Nephron progenitor cell (in vitro differentiated cells): ENCODE measurements at regions not wholly inside any gene's neighbourhood (a gene's known extent, or its start where the extent isn't known, plus 50 kb on each side); places are given as distances from the start of the nearest gene placed in this dataset.

ENCODE experiments used
- DNase-seq: peaks from one replicate; pipeline ENCODE4 v3.0.0; 2021
- H3K27ac Mint-ChIP-seq: 2 replicates; pipeline ENCODE4 v1.8.0; 2021; ENCODE audit warnings: mild to moderate bottlenecking, moderate library complexity, mixed read lengths
- H3K27me3 Mint-ChIP-seq: 2 replicates; pipeline ENCODE4 v1.8.0; 2021; ENCODE audit warnings: mild to moderate bottlenecking, low read depth, mixed read lengths; ENCODE audit not compliant: poor library complexity
- H3K36me3 Mint-ChIP-seq: 2 replicates; pipeline ENCODE4 v1.8.0; 2021; ENCODE audit warnings: low read depth, mixed read lengths
- H3K4me1 Mint-ChIP-seq: 2 replicates; pipeline ENCODE4 v1.8.0; 2021; ENCODE audit warnings: mixed read lengths
- H3K4me3 Mint-ChIP-seq: 2 replicates; pipeline ENCODE4 v1.8.0; 2021; ENCODE audit warnings: mild to moderate bottlenecking, moderate library complexity, mixed read lengths
- H3K9me3 Mint-ChIP-seq: 2 replicates; pipeline ENCODE4 v1.8.0; 2021; ENCODE audit warnings: mild to moderate bottlenecking, moderate library complexity, mixed read lengths
- TF ChIP-seq, protein P1 (sequence below): fragments of 200-600 bp; sonication (generic); IDR thresholded peaks from 2 replicates; pipeline ENCODE4 v1.5.0; 2021; ENCODE audit warnings: antibody characterized with exemption

DNA sequence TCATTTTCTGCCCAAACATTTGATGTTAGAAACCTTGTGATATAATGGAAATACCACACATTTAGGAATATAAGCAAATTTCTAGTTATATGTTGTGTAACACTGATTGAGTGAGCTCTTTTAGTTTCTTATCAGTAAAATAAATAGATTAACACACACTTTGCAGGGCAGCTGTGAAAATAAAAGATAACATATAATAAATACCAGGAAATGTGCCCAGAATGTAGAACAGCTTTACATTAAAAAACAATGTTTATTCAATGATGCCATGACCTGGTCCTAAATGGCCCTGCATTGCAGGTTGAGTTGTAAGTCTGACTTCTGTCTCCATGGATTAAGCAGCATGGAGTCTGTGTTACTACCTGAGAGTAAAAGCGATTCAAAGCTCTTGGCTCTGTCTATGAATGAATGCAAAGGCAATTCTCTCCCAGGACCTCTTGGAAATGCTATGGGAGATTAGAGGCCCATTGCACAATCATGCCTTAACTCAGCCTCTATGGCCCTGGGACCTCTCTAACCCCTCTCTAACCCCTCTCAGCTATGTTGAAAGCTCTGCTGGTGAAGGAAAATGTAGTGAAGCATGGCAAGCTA, 296.0 kb upstream of the ACTBL2 start:
- Mint-ChIP-seq H3K27me3 (peaks cover 3% of the 10 kb centered on the region), H3K4me3 (no peak overlapping the region), H3K36me3 (no peaks in the 10 kb centered on the region), H3K9me3 (no peaks in the 10 kb centered on the region), H3K4me1 (peaks cover 38% of the 10 kb centered on the region), H3K27ac (no peak overlapping the region)
- TF ChIP-seq, protein P1, sequence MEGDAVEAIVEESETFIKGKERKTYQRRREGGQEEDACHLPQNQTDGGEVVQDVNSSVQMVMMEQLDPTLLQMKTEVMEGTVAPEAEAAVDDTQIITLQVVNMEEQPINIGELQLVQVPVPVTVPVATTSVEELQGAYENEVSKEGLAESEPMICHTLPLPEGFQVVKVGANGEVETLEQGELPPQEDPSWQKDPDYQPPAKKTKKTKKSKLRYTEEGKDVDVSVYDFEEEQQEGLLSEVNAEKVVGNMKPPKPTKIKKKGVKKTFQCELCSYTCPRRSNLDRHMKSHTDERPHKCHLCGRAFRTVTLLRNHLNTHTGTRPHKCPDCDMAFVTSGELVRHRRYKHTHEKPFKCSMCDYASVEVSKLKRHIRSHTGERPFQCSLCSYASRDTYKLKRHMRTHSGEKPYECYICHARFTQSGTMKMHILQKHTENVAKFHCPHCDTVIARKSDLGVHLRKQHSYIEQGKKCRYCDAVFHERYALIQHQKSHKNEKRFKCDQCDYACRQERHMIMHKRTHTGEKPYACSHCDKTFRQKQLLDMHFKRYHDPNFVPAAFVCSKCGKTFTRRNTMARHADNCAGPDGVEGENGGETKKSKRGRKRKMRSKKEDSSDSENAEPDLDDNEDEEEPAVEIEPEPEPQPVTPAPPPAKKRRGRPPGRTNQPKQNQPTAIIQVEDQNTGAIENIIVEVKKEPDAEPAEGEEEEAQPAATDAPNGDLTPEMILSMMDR: no peak
- DNase-seq: no peak

DNA sequence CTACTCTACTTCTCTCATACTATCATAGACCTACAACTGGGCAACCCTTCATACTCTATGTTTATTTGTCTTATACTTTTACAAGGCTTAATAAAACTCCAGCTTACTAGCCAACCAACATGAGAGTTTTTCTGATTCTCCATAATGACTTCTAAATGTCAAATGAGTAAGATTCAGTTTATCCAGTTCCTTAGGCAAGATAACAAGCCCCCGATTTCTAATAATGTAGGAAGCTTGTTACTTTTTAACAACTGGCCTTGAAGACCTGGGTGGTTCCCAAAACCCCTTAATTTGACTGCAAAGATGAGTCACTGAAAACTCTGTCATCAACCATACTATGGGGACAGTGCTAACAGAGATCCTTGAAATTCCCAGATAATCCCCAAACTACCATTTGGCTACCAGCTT, 294.6 kb upstream of the ACTBL2 start:
- Mint-ChIP-seq H3K27me3 (peaks cover 3% of the 10 kb centered on the region), H3K4me1 (peaks cover 38% of the 10 kb centered on the region), H3K36me3 (no peaks in the 10 kb centered on the region), H3K9me3 (no peaks in the 10 kb centered on the region), H3K27ac (no peak overlapping the region), H3K4me3 (no peak overlapping the region)
- TF ChIP-seq, protein P1: no peak
- no peak for DNase-seq

DNA sequence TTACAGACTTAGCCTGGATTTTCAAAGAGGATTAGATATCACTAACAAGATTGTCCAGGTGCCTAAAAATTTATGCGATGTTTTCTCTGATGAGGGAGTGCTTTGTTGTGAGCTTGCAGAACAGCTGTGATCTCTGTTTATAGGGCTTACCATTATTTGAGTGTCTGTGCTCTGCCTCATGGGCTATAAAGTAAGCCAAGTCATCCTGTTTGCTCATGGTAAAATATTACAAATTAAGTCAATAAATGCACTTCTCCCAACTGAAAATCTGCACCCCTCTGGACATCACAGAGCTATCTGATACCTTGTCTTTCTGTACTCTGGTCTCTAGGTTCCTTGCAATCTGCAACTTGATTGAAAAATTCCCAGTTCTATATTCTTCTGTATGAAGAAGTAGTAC, 293.4 kb upstream of the ACTBL2 start:
- Mint-ChIP-seq H3K27ac (peak overlapping the region; percentile 30), H3K4me1 (peaks cover 38% of the 10 kb centered on the region), H3K36me3 (no peaks in the 10 kb centered on the region), H3K27me3 (peaks cover 3% of the 10 kb centered on the region), H3K9me3 (no peaks in the 10 kb centered on the region), H3K4me3 (no peak overlapping the region)
- TF ChIP-seq, protein P1: no peak
- no peak for DNase-seq

DNA sequence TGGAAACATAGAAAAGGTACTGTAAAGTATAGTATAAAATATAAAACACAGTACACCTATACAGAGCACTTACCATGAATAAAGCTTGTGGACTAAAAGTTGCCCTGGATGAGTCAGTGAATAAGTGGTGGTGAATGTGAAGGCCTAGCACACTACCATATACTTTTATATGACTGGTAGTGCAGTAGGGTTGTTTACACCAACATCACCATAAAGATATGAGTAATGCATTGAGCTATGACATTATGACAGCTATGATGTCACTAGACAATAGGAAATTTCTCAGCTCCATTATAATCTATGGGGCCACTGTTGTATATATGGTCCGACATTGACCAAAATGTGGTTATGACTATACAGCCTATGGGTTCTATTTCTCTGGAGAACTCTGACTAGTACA, 291.8 kb upstream of the ACTBL2 start:
- Mint-ChIP-seq H3K27me3 (peaks cover 3% of the 10 kb centered on the region), H3K4me1 (peaks cover 23% of the 10 kb centered on the region), H3K36me3 (no peaks in the 10 kb centered on the region), H3K27ac (no peak overlapping the region), H3K4me3 (no peak overlapping the region), H3K9me3 (no peaks in the 10 kb centered on the region)
- TF ChIP-seq, protein P1: no peak
- DNase-seq: no peak

DNA sequence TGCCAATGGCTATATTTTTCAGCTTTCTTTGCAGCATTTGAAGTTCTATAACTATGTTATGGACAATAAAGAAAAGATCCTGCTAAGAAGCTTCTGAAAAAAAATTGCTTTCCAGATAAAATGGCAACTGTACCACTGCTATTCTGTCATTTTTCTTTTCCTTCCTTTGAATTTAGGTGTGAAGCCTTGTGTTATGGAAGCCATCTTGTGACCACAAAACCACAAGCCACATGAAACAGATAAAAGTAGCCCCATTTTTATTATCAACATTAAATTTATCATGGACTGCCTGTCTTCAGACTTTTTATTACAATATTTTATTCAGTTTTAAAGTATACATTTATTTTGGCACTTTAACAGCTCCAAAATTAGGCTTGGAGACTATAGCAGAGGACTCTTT, 289.9 kb upstream of the ACTBL2 start:
- Mint-ChIP-seq H3K27ac (no peak overlapping the region), H3K9me3 (no peaks in the 10 kb centered on the region), H3K36me3 (no peaks in the 10 kb centered on the region), H3K4me1 (peaks cover 15% of the 10 kb centered on the region), H3K4me3 (no peak overlapping the region), H3K27me3 (peaks cover 3% of the 10 kb centered on the region)
- no peak for DNase-seq
- TF ChIP-seq, protein P1: no peak

DNA sequence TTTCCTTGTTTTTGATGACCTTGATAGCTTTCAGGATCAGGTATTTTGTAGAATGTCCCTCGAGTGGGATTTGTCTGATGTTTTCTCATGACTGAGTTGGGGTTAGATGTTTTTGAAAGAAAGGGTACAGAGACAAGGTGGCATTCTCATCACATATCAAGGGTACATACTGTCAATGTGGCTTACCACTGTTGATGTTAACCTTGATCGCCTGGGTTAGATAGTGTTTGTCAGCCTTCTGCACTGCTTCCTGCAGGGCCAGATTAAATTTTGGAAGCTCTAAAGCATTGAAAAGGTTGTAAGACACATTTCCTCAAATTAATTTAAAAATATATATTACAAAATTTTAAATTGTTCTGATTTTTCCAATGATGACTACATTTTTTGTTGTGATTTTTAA, 287.4 kb upstream of the ACTBL2 start:
- Mint-ChIP-seq H3K4me3 (no peak overlapping the region), H3K9me3 (no peaks in the 10 kb centered on the region), H3K27me3 (peaks cover 3% of the 10 kb centered on the region), H3K36me3 (no peaks in the 10 kb centered on the region), H3K27ac (no peak overlapping the region), H3K4me1 (no peaks in the 10 kb centered on the region)
- DNase-seq: no peak
- TF ChIP-seq, protein P1: no peak
